ENCODE measurements at regions not wholly inside any gene's neighbourhood (a gene's known extent, or its start where the extent isn't known, plus 50 kb on each side); places are given as distances from the start of the nearest gene placed in this dataset.
"Not testable (repeated sequence)": the region's sequence is repeated elsewhere in the genome, so short reads cannot be mapped to it uniquely, and the experiment has no call there.

DNA sequence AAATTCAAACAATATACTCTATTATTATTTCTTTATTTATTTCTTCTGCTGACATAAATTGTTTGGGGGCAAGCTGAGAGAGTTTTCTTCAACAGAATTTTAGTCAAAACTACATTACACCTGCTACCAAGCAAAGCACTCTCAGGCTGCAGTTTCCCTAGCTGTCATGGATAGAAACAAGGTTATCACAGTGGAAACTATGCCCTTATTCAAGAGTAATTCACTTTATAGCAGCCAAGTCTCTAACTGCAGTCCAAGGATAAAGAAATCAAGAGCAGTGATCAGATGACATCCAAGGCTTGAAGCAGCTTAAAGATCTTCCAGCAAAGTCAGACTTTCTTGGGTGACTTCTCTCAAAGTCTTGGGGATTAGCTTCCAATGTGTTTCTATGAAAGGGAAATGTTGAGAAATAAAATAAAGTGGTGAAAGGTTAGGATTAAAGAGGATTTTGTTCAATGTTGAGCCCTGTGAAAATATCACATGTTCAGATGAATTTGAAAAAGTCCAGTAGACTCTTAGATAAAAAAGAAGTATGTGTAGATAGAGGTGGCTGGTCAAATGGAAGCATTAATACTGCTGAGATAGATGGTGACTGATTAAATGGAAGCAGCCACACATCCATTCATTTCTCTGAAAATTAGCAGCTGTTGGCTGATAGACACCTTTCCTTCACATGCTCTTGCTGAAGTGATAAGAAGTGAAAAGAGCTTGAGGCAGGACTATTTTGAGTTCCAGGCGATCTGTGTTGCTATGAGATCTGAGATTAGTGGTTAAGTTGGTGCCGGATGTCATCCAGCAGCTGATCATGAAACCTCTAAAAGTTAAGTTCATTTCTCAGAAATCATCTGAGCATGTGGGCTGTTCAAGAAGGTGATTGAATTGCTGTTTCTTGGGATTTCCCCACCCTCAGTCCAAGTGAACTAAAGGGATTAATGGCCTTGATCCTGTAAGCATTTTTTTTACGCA, 257.8 kb upstream of the BTG1 start:
- Histone ChIP-seq H3K9me3 (no peaks in the 10 kb centered on the region), H3K36me3 (no peaks in the 10 kb centered on the region), H3K27me3 (no peaks in the 10 kb centered on the region), H3K4me3 (no peak overlapping the region)
- no peak for DNase-seq

DNA sequence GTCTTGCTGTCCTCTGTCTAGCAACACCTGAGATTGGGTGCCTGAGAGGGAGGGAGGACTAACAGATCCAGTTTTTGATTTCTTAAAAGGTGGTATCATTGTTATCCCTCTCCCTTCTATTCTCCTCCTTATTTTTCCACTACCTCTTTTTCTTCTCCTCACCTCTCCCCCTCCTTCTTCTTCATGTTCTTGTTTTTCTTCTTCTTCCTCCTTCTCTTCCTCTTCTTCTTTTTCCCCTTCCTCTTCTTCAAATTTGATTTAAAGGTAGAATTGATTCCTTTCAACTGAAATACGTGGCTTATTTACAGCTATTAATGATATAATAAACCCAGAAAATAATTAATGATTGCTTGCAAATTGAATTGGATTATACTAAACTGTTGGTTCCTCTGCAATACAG, 256.8 kb upstream of the BTG1 start:
- DNase-seq: no peak
- no peaks in the 10 kb centered on the region for H3K36me3 ChIP-seq
- no peaks in the 10 kb centered on the region for H3K27me3 ChIP-seq
- no peaks in the 10 kb centered on the region for H3K9me3 ChIP-seq
- H3K4me3 ChIP-seq: no peak overlapping the region

DNA sequence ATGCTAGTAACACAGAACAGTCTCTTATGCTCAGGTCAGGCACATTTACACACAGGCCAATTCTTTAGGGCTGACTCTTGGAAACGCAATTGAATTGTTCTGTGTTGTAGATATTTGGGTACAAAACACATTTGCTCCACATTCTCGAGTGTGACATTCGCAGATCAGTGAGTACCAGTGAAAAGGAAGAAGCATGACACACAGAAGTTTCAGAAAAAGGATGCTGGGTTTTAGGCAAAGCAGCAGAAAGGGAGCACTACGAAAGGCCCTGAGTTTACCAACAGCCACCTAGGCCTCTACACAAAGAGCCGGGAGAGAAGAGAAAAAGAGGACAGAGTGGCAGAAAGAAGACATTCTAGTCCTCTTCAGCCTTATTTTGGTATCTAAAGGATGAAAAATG, 254.4 kb upstream of the BTG1 start:
- Histone ChIP-seq H3K27me3 (no peaks in the 10 kb centered on the region), H3K4me3 (no peak overlapping the region), H3K9me3 (no peaks in the 10 kb centered on the region), H3K36me3 (no peaks in the 10 kb centered on the region)
- DNase-seq: no peak

DNA sequence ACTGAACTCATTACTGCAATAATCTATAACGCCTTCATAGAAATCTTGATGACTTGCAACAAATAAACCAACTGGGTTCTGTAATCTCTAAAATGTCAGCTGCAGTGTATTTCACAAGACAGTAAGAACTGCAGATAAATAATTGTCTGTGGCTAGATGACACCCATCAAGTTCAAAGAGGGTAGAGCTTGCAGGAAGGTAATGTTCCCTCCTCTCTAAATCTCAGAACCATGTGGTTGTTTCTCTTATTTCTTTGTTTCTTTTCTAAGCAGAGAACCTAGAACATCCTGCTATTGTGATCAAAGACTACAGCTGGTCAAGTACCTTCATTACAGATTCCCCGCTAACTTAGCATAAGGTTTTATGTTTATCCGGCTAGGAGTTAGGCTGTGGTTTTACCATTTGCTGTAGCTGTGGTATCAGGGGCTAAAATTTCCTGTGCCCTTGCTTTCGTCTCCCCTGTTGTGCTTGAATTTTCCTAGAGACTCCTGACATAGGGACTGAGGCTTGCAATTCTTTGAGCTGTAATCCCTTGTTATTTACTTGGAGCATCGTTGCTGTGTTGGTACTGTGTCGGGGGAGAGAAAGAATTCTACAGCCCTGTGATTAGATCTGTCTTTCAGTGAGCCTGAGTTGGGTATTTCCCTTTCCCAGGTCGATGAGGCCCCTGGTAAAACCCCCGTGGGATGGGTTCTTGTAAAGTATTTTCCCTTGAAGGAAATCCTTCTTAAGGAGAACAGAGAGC, 253.1 kb upstream of the BTG1 start:
- Histone ChIP-seq H3K9me3 (no peaks in the 10 kb centered on the region), H3K27me3 (no peaks in the 10 kb centered on the region)

DNA sequence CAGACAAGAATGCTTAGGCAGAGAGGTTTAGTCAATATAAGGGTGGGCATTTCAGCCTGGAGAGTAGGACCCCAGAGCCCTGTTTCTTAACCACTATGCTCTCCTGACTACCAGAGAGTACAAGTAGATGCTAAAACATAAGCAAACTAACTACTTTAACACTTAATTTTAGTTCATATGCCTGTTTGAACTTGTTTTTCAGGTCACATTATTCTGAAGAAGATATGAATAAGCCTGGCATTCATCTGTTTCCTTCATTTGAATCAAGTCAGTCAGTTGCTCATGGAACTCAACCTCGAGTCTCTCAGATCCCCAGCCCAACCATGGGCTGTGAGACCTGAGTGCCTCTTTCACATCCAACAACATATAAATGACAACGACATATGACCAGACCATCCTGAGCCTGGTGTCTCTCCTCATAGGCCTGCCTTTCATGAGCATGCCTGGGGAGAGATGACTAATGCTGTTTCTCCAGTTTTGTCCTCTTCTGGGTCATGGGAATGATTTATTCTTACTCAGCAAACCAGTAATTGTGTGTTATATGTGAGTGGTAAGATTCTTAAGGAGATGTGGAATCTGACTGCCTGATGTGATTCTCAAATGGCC, 251.1 kb upstream of the BTG1 start:
- no peaks in the 10 kb centered on the region for H3K27me3 ChIP-seq
- DNase-seq: peak; percentile 5
- no peaks in the 10 kb centered on the region for H3K36me3 ChIP-seq
- H3K4me3 ChIP-seq: no peak overlapping the region
- H3K9me3 ChIP-seq: peaks cover 5% of the 10 kb centered on the region; the same call in 1 of the 2 replicates

More for the DNA sequence above, 253.1 kb upstream of the BTG1 start:
- Histone ChIP-seq H3K36me3 (no peaks in the 10 kb centered on the region), H3K4me3 (no peak overlapping the region)
- no peak for DNase-seq

DNA sequence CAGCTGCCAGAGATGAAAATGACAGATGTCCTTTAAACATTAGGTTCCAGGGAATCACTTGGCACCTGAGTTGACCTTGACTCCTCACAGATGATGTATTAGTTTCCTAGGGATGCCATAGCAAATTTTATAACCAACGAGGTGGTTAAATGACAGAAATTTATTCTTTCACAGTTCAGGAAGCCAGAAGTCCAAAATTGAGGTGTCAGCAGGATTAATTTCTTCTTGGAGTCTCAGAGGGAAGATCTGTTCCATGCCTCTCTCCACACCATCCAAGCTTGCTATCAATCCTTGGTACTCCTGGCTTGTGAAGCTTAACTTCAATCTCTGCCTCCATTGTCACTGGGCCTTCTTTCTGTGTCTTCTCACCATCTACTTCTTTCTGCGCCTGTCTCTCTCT, 249.7 kb upstream of the BTG1 start:
- H3K9me3 ChIP-seq: peaks cover 5% of the 10 kb centered on the region; the same call in 1 of the 2 replicates
- no peaks in the 10 kb centered on the region for H3K36me3 ChIP-seq
- no peaks in the 10 kb centered on the region for H3K27me3 ChIP-seq
- DNase-seq: no peak
- no peak overlapping the region for H3K4me3 ChIP-seq

DNA sequence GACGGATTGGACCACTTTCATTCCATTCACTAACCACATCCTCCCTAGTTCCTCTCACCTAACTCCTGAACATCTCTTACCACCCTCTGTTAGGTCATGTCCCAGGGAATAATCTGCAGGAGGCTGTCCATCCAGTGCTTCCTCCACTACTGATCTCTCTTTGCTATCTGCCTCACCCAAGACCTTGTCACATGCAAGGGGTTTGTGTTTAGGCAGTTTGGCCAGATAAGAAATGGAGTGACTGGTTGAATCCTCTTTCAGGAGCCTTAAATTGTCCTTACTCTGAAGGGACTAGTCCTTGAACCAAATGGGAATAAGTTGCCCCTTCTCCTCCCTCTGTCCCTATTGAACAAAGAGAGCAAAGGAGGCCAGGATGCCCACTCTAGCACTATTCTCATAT, 249.2 kb upstream of the BTG1 start:
- no peak for DNase-seq
- Histone ChIP-seq H3K9me3 (peaks cover 5% of the 10 kb centered on the region; the same call in 1 of the 2 replicates), H3K36me3 (no peaks in the 10 kb centered on the region)

DNA sequence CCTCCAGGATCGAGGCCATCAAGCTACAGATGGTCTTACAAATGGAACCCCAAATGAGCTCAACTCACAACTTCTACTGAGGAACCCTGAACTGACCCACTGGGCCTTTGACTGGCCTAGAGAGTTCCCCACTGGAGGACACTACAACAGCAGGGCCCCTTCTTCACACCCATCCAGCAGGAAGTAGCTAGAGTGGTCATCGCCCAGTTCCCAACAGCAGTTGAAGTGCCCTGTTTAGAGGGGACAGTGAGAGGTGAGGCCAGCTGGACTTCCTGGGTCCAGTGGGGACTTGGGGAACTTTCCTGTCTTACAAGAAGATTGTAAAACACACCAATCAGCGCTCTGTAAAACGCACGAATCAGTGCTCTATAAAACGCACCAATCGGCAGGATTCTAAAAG, 247.9 kb upstream of the BTG1 start:
- H3K9me3 ChIP-seq: peaks cover 5% of the 10 kb centered on the region; the same call in 1 of the 2 replicates
- H3K36me3 ChIP-seq: no peaks in the 10 kb centered on the region
- no peak overlapping the region for H3K4me3 ChIP-seq
- peak; percentile 1 for DNase-seq
- H3K27me3 ChIP-seq: no peaks in the 10 kb centered on the region

More for the DNA sequence above, 249.2 kb upstream of the BTG1 start:
- Histone ChIP-seq H3K27me3 (no peaks in the 10 kb centered on the region), H3K4me3 (no peak overlapping the region)

DNA sequence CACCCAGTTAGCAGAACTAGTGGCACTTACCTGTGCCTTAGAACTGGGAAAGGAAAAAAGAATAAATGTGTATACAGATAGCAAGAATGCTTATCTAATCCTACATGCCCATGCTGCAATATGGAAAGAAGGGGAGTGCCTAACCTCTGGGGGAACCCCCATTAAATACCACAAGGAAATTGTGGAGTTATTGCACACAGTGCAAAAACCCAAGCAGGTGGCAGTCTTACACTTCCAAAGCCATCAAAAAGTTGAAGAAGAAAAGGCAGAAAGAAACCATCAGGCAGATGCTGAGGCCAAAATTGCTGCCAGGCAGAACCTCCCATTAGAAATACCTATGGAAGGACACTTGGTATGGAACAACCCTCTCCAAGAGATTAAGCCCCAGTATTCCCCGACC, 246.1 kb upstream of the BTG1 start:
- not testable (repeated sequence) for H3K27me3 ChIP-seq, DNase-seq, H3K9me3 ChIP-seq, H3K4me3 ChIP-seq, H3K36me3 ChIP-seq

DNA sequence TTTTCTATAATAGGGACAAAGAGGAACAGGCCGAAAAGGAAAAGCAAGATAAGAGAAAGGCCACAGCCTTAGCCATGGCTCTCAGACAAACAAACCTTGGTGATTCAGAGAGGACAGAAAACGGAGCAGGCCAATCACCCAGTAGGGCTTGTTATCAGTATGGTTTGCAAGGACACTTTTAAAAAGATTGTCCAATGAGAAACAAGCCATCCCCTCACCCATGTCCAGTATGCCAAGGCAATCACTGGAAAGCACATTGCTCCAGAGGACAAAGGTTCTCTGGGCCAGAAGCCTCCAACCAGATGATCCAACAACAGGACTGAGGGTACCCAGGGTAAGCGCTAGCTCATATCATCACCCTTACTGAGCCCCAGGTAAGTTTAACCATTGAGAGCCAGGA, 243.8 kb upstream of the BTG1 start:
- Histone ChIP-seq H3K36me3 (no peaks in the 10 kb centered on the region), H3K27me3 (no peaks in the 10 kb centered on the region), H3K9me3 (peaks cover 5% of the 10 kb centered on the region; the same call in 1 of the 2 replicates), H3K4me3 (no peak overlapping the region)
- DNase-seq: no peak

DNA sequence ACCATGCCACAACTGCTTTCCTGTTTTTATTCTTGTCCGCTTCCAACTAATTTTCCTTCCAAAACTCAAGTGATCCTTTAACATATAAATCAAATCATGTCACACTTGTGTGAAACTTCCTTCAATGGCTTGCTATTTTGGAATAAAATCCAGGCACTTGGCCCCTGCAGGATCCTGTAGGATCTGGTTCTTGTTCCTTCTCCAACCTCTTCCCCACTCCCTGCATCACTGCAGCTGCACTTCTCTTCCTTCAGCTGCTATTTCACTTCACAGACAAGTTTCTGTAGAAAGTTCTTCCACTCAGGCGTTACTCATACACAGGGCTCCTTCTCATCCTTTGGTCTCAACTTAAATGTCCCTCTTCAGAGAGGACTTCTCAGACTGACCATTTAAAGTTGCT, 239.7 kb upstream of the BTG1 start:
- Histone ChIP-seq H3K36me3 (no peaks in the 10 kb centered on the region), H3K27me3 (no peaks in the 10 kb centered on the region), H3K9me3 (no peaks in the 10 kb centered on the region), H3K4me3 (no peak overlapping the region)
- no peak for DNase-seq

DNA sequence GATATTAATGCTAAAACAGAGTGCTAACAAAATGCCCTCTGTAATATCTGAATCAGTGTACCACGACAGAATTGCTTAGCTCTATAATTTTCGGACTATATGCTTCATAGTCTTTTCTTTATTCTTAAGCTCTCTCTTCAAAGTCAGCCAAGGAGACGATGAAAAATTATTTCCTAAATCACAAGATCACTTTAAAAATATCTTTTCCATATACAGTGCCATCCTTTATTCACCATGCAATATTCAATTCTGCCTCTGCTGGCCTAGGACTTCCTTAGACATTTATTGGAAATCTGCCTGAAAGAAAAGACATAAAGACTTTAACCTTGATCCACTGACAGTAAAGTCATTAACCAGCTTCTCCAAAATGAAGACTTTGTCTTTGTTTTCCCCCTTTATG, 238.9 kb upstream of the BTG1 start:
- H3K9me3 ChIP-seq: no peaks in the 10 kb centered on the region
- DNase-seq: no peak
- no peak overlapping the region for H3K4me3 ChIP-seq
- H3K27me3 ChIP-seq: no peaks in the 10 kb centered on the region
- H3K36me3 ChIP-seq: no peaks in the 10 kb centered on the region

DNA sequence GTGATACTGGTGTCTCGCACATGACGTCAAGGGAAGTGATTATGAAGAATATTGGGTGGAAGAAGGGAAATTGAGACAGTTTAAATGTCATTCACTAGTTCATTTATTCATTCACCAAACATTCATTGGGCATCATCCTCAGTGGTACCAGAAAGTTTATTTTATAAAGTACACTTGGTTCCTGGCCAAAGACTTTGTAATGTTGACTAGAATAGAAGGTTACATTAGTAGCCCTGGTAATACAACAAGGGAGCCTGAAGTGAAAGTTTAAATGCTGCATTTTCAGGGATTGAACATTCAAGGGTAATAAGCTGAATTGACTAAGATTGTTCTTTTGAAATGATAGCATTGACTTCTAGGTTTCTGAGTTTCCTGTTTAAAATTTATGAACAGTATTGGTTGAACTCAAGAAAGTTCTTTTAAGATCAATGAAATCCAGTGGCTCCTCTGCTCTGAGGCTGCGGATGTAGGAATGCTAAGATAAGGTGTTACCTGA, 236.8 kb upstream of the BTG1 start:
- no peaks in the 10 kb centered on the region for H3K9me3 ChIP-seq
- H3K36me3 ChIP-seq: no peaks in the 10 kb centered on the region
- DNase-seq: no peak

DNA sequence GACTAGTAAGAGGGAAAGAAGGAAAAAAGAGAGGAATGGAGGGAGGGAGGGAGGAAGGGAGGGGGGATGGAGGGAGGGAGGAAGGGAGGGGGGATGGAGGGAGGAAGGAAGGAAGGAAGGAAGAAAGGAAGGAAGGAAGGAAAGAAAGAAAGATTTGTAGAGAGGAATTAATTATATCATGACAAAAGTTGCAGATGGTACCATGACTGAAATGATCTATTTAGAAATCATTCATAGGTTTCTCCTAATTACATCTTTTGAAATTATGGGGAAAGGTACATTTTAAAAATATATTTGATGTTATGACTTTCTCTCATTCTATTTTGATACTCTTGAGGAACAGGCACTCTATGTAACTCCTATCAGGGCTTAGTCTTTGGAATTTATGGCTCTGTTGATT, 236.2 kb upstream of the BTG1 start:
- Histone ChIP-seq H3K27me3 (no peaks in the 10 kb centered on the region), H3K9me3 (no peaks in the 10 kb centered on the region)

More for the DNA sequence above, 236.8 kb upstream of the BTG1 start:
- no peaks in the 10 kb centered on the region for H3K27me3 ChIP-seq
- no peak overlapping the region for H3K4me3 ChIP-seq

DNA sequence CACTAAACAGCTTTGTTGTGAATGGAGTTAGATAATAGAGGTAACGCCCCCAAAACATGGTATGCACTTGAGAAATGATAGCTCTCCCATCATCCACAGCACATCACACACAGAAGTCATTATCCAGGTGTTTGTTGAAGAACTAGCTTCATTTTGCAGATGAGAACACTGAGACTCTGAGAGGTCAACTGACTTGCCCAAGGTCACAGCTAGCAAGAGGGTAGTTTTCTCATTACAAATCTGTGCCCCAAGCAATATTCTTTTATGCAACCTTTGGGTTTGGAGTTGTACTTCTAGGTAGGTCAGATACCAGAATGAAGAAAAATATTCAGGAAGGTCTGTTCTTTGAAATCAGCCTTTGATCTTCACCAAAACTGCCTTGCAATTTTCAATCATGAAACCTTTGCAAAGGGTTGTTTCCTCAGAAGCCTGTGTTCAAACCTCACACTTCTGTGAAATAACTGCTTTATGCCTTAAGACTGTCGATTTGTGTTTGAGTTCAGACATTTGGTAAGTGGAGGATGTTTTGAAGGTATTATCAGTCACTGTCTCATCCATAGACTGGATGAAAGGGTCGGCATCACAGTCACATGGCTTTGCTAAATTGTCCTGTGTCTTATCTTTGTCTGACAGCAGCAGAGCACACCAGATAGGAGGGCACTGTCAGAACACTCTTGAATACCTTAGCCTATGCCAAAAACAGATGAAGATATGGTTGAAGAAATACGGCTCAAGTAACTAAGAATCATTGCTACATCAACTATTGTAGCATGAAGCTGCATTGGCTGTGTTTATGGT, 233.2 kb upstream of the BTG1 start:
- DNase-seq: no peak
- Histone ChIP-seq H3K9me3 (no peaks in the 10 kb centered on the region), H3K4me3 (no peak overlapping the region), H3K27me3 (no peaks in the 10 kb centered on the region), H3K36me3 (no peaks in the 10 kb centered on the region)

More for the DNA sequence above, 236.2 kb upstream of the BTG1 start:
- Histone ChIP-seq H3K4me3 (no peak overlapping the region), H3K36me3 (no peaks in the 10 kb centered on the region)
- DNase-seq: no peak

DNA sequence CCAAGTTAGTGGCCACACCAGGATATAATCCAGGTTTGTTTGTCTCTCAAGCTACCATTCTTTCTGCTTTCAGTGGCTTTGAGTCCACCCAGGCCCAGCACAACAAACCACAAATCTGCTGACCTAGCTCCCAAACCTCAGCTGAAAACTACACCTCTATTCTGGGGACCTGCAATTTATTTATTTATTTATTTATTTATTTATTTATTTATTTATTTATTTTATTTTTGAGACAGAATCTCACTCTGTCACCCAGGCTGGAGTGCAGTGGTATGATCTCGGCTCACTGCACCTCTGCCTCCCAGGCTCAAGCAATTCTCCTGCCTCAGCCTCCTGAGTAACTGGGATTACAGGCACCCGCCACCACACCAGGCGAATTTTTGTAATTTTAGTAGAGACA, 229.9 kb upstream of the BTG1 start:
- H3K4me3 ChIP-seq, H3K27me3 ChIP-seq, H3K9me3 ChIP-seq, DNase-seq, H3K36me3 ChIP-seq: not testable (repeated sequence)

Measured in MG63 (cell line).